ENCODE measurements at regions not wholly inside any gene's neighbourhood (a gene's known extent, or its start where the extent isn't known, plus 50 kb on each side); places are given as distances from the start of the nearest gene placed in this dataset.

DNA sequence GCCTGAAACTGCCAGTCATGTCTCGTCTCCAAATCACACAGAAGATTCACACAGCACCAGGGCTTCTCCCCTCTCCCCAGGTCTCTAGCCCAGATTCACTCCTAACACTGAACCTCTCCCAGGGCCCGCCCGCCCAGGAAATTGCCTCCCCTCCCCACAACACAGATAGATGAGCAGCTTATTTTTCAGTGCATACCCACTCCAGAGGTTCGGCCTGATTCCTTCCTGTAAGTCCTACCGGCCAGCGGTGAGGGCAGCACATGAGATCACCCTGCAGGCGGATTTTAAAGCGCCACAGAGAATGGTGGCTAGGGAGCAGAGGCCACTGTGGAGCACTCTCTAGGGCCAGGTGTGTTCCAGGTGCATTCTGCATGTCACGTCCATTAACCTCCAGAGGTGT, 301.8 kb downstream of the IRF8 start:
- no peak for DNase-seq
- Mint-ChIP-seq H3K4me3 (no peak overlapping the region), H3K9me3 (no peaks in the 10 kb centered on the region), H3K36me3 (no peaks in the 10 kb centered on the region), H3K4me1 (ENCODE audit: low read depth) (no peaks in the 10 kb centered on the region), H3K27me3 (peaks cover 34% of the 10 kb centered on the region), H3K27ac (no peak overlapping the region)
- intact Hi-C loops (cut with micrococcal nuclease), result no loop called here
- ChIA-PET POLR2A (no interaction called here), CTCF (no interaction called here)

- Mint-ChIP-seq H3K27me3 (peaks cover 29% of the 10 kb centered on the region), H3K4me3 (no peak overlapping the region), H3K27ac (no peak overlapping the region), H3K4me1 (ENCODE audit: low read depth) (no peaks in the 10 kb centered on the region), H3K9me3 (no peaks in the 10 kb centered on the region), H3K36me3 (no peaks in the 10 kb centered on the region)
- no peak for DNase-seq
- CTCF ChIA-PET, result no interaction called here
- POLR2A ChIA-PET, result no interaction called here
- intact Hi-C loops (cut with micrococcal nuclease), result no loop called here
Observed at GRCh38 chr16:86201746-86202145, 302.8 kb downstream of the IRF8 start.

- H3K27ac Mint-ChIP-seq, result no peak overlapping the region
- H3K4me3 Mint-ChIP-seq, result no peak overlapping the region
- H3K36me3 Mint-ChIP-seq, result no peaks in the 10 kb centered on the region
- no peaks in the 10 kb centered on the region for H3K4me1 Mint-ChIP-seq (ENCODE audit: low read depth)
- DNase-seq, result no peak
- ChIA-PET POLR2A (no interaction called here), CTCF (no interaction called here)
- intact Hi-C loops (cut with micrococcal nuclease), result no loop called here
- H3K27me3 Mint-ChIP-seq, result peaks cover 25% of the 10 kb centered on the region
- no peaks in the 10 kb centered on the region for H3K9me3 Mint-ChIP-seq
Observed at GRCh38 chr16:86202267-86202666, 303.3 kb downstream of the IRF8 start.

DNA sequence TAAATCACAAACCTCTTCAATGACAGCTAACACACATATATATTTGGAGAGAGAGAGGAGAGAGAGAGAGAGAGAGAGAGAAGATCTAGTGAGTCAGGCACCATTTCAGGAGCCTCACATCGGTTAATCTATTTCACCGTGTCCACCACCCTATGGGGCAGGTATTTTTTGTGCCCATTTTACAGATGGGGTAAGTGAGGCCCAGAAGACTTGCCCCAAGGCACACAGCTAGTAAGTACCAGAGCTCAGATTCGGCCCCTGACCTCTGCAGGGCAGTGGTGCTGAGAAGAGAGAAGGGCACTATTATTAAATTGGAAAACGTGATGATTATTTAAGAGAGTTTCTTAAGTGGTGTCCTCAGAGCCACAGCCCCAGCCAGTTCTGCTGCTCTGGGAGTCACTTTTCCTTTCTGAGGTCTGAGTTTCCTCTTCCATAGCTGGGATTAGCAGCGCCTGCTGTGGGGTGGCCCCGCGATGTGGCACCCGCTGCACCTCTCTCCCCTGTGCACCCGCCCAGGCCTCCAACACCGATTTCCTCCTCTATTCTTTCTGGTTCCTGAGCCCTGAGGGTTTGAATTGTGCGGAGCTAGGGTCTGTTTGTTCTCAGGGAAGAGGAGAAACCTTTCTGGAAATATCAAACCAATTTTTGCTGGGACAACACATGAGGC, 303.9 kb downstream of the IRF8 start:
- H3K27me3 Mint-ChIP-seq, result peaks cover 20% of the 10 kb centered on the region
- intact Hi-C loops (cut with micrococcal nuclease), result no loop called here
- no peak overlapping the region for H3K4me3 Mint-ChIP-seq
- ChIA-PET CTCF (no interaction called here), POLR2A (no interaction called here)
- no peaks in the 10 kb centered on the region for H3K9me3 Mint-ChIP-seq
- DNase-seq, result no peak
- H3K4me1 Mint-ChIP-seq (ENCODE audit: low read depth), result no peaks in the 10 kb centered on the region
- H3K36me3 Mint-ChIP-seq, result no peaks in the 10 kb centered on the region
- H3K27ac Mint-ChIP-seq, result no peak overlapping the region

GRCh38 chr16:86203557-86204275, 304.8 kb downstream of the IRF8 start:
- no peak for DNase-seq
- ChIA-PET POLR2A (no interaction called here), CTCF (no interaction called here)
- no peak overlapping the region for H3K4me3 Mint-ChIP-seq
- H3K27me3 Mint-ChIP-seq, result peaks cover 17% of the 10 kb centered on the region
- intact Hi-C loops (cut with micrococcal nuclease), result no loop called here
- H3K27ac Mint-ChIP-seq, result no peak overlapping the region
- no peaks in the 10 kb centered on the region for H3K36me3 Mint-ChIP-seq
- no peaks in the 10 kb centered on the region for H3K4me1 Mint-ChIP-seq (ENCODE audit: low read depth)
- no peaks in the 10 kb centered on the region for H3K9me3 Mint-ChIP-seq

DNA sequence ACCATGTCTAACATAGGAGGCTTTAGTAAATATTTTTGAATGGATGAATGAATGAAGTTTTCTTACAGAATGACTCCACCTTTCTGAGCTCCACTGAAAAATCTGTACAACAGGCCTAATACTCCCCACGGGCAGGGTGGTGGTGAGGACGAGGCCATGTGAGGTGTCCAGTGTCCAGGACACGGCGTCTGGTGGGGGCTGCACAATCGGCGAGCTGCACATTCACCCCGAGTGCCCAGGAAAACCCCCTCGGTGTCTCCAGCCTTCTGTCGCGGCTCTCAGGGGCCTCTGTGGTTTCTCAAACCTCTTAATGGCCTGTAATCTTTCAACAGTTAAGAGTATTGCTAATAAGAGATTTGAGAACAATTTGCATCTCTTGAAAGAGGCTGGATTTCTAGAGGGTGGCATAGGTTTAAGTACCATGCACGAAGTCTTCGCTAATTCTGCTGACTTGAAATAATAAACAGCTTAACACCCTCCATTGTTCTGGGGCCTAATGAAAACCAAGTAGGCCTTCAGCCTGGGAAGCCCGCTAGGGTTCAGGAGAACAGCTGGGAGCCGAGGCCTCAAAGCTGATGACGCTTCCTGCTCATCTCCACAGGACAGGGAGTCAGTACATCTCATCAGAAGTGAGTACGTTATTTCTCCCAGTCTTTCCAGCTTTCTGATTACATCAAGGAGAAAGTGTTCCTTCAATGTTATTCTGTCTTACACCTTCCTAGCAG, 304.6 kb upstream of the FOXF1 start:
- intact Hi-C loops (cut with micrococcal nuclease), result no loop called here
- H3K4me3 Mint-ChIP-seq, result no peak overlapping the region
- ChIA-PET POLR2A (interaction anchor here (0.5 kb wide), 1 partner anchor 298 kb away, joined by 3 read pairs; no protein-coding TSS in a partner anchor), CTCF (no interaction called here)
- H3K36me3 Mint-ChIP-seq, result no peaks in the 10 kb centered on the region
- peaks cover 4% of the 10 kb centered on the region for H3K27me3 Mint-ChIP-seq
- no peaks in the 10 kb centered on the region for H3K9me3 Mint-ChIP-seq
- no peak for DNase-seq
- no peaks in the 10 kb centered on the region for H3K4me1 Mint-ChIP-seq (ENCODE audit: low read depth)
- no peak overlapping the region for H3K27ac Mint-ChIP-seq

DNA sequence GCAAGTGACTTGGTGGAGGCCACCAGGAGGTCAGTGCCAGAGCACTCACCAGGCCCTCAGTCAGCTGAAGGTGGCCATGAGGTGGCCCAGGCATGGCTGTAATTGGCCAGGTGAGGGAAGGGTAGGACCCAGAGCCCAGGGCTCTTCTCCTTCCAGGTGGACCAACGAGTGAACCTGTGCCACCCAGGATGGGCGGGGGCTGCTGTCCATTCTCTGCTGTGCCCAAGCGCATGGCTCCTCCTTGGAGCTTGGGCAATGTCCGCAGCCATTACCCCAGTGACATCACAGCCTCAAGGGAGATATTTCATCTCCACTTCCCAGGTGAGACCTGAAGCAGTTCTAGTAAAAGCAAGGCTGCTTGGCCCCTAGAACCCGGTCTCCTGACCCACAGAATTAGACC, 303.0 kb upstream of the FOXF1 start:
- CTCF ChIA-PET, result no interaction called here
- Mint-ChIP-seq H3K27ac (no peak overlapping the region), H3K4me1 (ENCODE audit: low read depth) (no peaks in the 10 kb centered on the region), H3K4me3 (no peak overlapping the region), H3K36me3 (no peaks in the 10 kb centered on the region), H3K27me3 (no peaks in the 10 kb centered on the region), H3K9me3 (no peaks in the 10 kb centered on the region)
- POLR2A ChIA-PET, result no interaction called here
- intact Hi-C loops (cut with micrococcal nuclease), result no loop called here
- DNase-seq, result no peak

DNA sequence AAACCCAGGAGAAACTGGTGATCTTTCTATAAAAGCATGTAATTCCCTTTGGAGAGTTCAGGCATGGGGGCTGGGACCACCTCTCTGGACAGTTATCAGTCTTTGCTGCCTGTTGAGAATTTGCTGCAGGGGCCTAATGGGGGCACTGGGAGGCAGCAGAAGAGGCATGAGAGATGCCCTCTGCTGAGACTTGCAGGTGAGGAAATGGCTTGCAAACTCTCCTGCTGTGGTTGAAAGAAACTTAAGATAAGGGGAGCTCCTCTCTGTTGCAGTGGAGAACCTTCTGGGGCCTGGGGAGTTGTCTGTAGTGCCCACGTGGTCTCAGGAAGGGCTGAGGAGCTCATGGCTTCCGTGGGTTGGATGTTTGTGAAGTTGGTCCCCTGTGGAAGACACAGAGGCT, 301.1 kb upstream of the FOXF1 start:
- H3K27ac Mint-ChIP-seq, result no peak overlapping the region
- intact Hi-C loops (cut with micrococcal nuclease), result no loop called here
- H3K9me3 Mint-ChIP-seq, result peaks cover 2% of the 10 kb centered on the region
- no peak overlapping the region for H3K4me3 Mint-ChIP-seq
- ChIA-PET POLR2A (no interaction called here), CTCF (no interaction called here)
- H3K27me3 Mint-ChIP-seq, result no peaks in the 10 kb centered on the region
- H3K36me3 Mint-ChIP-seq, result no peaks in the 10 kb centered on the region
- H3K4me1 Mint-ChIP-seq (ENCODE audit: low read depth), result no peaks in the 10 kb centered on the region
- no peak for DNase-seq

- DNase-seq, result no peak
- H3K4me3 Mint-ChIP-seq, result no peak overlapping the region
- intact Hi-C loops (cut with micrococcal nuclease), result no loop called here
- no peaks in the 10 kb centered on the region for H3K4me1 Mint-ChIP-seq (ENCODE audit: low read depth)
- H3K9me3 Mint-ChIP-seq, result peaks cover 2% of the 10 kb centered on the region
- POLR2A ChIA-PET, result no interaction called here
- CTCF ChIA-PET, result no interaction called here
- no peak overlapping the region for H3K27ac Mint-ChIP-seq
- H3K36me3 Mint-ChIP-seq, result no peaks in the 10 kb centered on the region
- peaks cover under 1% of the 10 kb centered on the region for H3K27me3 Mint-ChIP-seq
Observed at GRCh38 chr16:86210403-86211193, 299.7 kb upstream of the FOXF1 start.

DNA sequence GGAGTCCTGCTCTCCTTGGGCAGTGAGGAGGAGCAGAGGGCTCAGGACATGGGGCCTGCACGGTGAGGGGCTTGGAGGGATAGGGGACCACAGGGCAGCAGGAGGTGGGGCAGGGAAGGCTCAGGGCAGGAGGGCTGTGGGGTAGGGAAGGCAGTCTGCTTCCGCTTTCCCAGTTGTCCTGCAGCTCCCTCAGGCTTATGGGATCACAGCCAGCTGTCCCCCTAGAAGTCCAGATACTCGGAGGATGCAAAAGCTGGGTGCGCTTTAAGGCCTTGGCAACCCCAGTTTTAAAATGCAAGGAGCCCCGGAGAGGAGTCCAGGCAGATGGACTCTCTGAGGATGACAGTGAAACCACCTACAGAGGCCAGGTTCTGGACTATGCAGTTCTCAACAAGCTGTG, 299.1 kb upstream of the FOXF1 start:
- peaks cover 2% of the 10 kb centered on the region for H3K27me3 Mint-ChIP-seq
- no peak for DNase-seq
- intact Hi-C loops (cut with micrococcal nuclease), result no loop called here
- no peaks in the 10 kb centered on the region for H3K36me3 Mint-ChIP-seq
- peaks cover 2% of the 10 kb centered on the region for H3K9me3 Mint-ChIP-seq
- H3K4me1 Mint-ChIP-seq (ENCODE audit: low read depth), result no peaks in the 10 kb centered on the region
- no peak overlapping the region for H3K4me3 Mint-ChIP-seq
- POLR2A ChIA-PET, result no interaction called here
- no peak overlapping the region for H3K27ac Mint-ChIP-seq
- CTCF ChIA-PET, result no interaction called here

DNA sequence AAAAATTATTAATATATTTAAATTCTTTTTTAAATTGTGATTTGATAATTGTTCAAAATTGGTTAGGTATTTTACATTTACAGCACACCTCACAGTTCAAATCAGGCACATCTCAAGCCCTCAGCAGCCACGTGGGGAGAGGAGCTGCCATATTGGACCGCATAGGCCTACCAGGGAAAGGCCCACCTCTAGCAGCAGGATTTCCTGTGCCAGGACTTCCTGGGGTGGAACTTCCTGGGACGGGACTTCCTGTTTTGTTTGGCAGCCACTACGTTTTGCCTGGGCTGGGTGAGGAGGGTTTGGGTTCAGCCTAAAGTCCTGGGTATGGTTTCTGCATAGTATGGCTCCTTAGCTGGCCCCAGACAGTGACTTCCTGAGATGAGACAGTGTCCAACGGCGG, 298.5 kb upstream of the FOXF1 start:
- intact Hi-C loops (cut with micrococcal nuclease), result no loop called here
- peaks cover 2% of the 10 kb centered on the region for H3K27me3 Mint-ChIP-seq
- DNase-seq, result no peak
- ChIA-PET CTCF (no interaction called here), POLR2A (no interaction called here)
- peaks cover 2% of the 10 kb centered on the region for H3K9me3 Mint-ChIP-seq
- no peak overlapping the region for H3K4me3 Mint-ChIP-seq
- H3K4me1 Mint-ChIP-seq (ENCODE audit: low read depth), result no peaks in the 10 kb centered on the region
- no peak overlapping the region for H3K27ac Mint-ChIP-seq
- no peaks in the 10 kb centered on the region for H3K36me3 Mint-ChIP-seq

DNA sequence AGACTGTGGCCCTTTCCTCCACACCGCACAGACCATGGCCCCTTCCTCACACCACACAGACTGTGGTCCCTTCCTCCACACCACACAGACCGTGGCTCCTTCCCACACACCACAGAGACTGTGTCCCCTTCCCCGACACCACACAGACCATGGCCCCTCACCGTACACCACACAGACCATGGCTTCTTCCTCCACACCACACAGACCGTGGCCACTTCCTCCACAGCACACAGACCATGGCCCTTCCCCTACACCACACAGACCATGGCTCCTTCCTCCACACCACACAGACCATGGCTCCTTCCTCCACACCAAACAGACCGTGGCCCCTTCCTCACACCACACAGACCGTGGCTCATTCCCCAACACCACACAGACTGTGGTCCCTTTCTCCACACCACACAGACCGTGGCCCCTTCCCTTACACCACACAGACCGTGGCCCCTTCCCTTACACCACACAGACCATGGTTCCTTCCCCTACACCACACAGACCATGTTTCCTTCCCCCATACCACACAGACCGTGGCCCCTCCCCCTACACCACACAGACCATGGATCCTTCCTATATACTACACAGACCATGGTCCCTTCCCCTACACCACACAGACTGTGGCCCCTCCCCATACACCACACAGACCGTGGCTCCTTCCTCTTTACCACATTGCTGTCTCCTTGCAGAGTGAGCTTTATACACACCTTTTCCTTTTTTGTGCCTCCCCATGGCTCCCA, 297.5 kb upstream of the FOXF1 start:
- H3K4me1 Mint-ChIP-seq (ENCODE audit: low read depth), result no peaks in the 10 kb centered on the region
- POLR2A ChIA-PET, result no interaction called here
- intact Hi-C loops (cut with micrococcal nuclease), result no loop called here
- H3K27ac Mint-ChIP-seq, result no peak overlapping the region
- H3K4me3 Mint-ChIP-seq, result no peak overlapping the region
- peaks cover 2% of the 10 kb centered on the region for H3K27me3 Mint-ChIP-seq
- no peaks in the 10 kb centered on the region for H3K36me3 Mint-ChIP-seq
- H3K9me3 Mint-ChIP-seq, result peaks cover 2% of the 10 kb centered on the region
- no peak for DNase-seq
- CTCF ChIA-PET, result no interaction called here
